H1 (cell line): ENCODE measurements at regions not wholly inside any gene's neighbourhood (a gene's known extent, or its start where the extent isn't known, plus 50 kb on each side); places are given as distances from the start of the nearest gene placed in this dataset.

ENCODE experiments used
- CTCF ChIA-PET: fragments of 300-600 bp; sonication (Branson Sonifier 250); formaldehyde crosslinking; loops from one replicate; lab custom pipeline; 2021; ENCODE audit not compliant: partially characterized antibody; lab: Charles Lee
- POLR2A ChIA-PET: fragments of 300-600 bp; sonication (Branson Sonifier 250); formaldehyde crosslinking; loops from one replicate; lab custom pipeline; 2021; ENCODE audit warnings: inconsistent platforms; ENCODE audit not compliant: partially characterized antibody; lab: Charles Lee
- DNase-seq, 2 experiments: peaks; one replicate each; pipeline versions ENCODE4 v3.0.0 to v3.0.0-alpha.2; 2010 to 2022; ENCODE audit warnings: low spot score in 2 of 2, low read depth in 1 of 2, mixed read lengths in 1 of 2
- FAIRE-seq: peaks from 2 replicates; lab custom pipeline; 2011; peaks lifted over from hg19 to GRCh38; lab: Jason Lieb, UNC
- H2AFZ ChIP-seq: 2 replicates; pipeline ENCODE4 v1.8.1; 2012; ENCODE audit warnings: low read length, inconsistent platforms
- H2AK5ac ChIP-seq: 2 replicates; pipeline ENCODE4 v1.6.1; 2013; ENCODE audit warnings: low read depth, low read length
- H2BK120ac ChIP-seq: replicated peaks from 2 replicates; pipeline ENCODE3; 2013; ENCODE audit warnings: low read depth, low read length, inconsistent platforms
- H2BK12ac ChIP-seq: 2 replicates; pipeline ENCODE4 v1.6.1; 2013; ENCODE audit warnings: low read depth, low read length
- H2BK15ac ChIP-seq: 2 replicates; pipeline ENCODE4 v1.6.1; 2013; ENCODE audit warnings: low read length
- H2BK20ac ChIP-seq: 2 replicates; pipeline ENCODE4 v1.6.1; 2013; ENCODE audit warnings: low read length
- H2BK5ac ChIP-seq: 2 replicates; pipeline ENCODE4 v1.6.1; 2013; ENCODE audit warnings: low read depth, low read length
- H3K14ac ChIP-seq: 2 replicates; pipeline ENCODE4 v1.6.1; 2013; ENCODE audit warnings: inconsistent platforms; ENCODE audit not compliant: insufficient read length
- H3K18ac ChIP-seq: 2 replicates; pipeline ENCODE4 v1.6.1; 2013; ENCODE audit warnings: low read length; ENCODE audit errors: extremely low read depth
- H3K23ac ChIP-seq: 2 replicates; pipeline ENCODE4 v1.6.1; 2013; ENCODE audit warnings: inconsistent platforms; ENCODE audit not compliant: insufficient read length
- H3K23me2 ChIP-seq: 2 replicates; pipeline ENCODE4 v1.6.1; 2013; ENCODE audit warnings: low read depth, low read length
- H3K27ac ChIP-seq: 2 replicates; pipeline ENCODE4 v1.6.1; 2011; ENCODE audit warnings: low read depth, low read length, inconsistent platforms
- H3K27me3 ChIP-seq, 4 experiments: replicated peaks in 1 of 4; 1 replicate in 1 of 4; 2 replicates in 3 of 4; pipeline versions ENCODE4 v1.6.1 to v1.8.1; 2011 to 2013; ENCODE audit warnings: low read length in 3 of 4, mild to moderate bottlenecking in 3 of 4, inconsistent platforms in 2 of 4, mixed read lengths in 2 of 4, moderate library complexity in 1 of 4; ENCODE audit not compliant: control insufficient read depth in 3 of 4, insufficient read depth in 3 of 4; ENCODE audit errors: extremely low read depth in 1 of 4
- H3K36me3 ChIP-seq, 4 experiments: 2 replicates each; pipeline versions ENCODE4 v1.6.1 to v1.8.1; 2011 to 2013; ENCODE audit warnings: mild to moderate bottlenecking in 4 of 4, low read length in 3 of 4, moderate library complexity in 2 of 4, control low read depth in 1 of 4, inconsistent platforms in 1 of 4; ENCODE audit not compliant: insufficient read depth in 4 of 4, control insufficient read depth in 2 of 4
- H3K4ac ChIP-seq: replicated peaks from 2 replicates; pipeline ENCODE3; 2013; ENCODE audit warnings: low read length, low read depth, mixed read lengths, inconsistent platforms; ENCODE audit not compliant: insufficient read length
- H3K4me1 ChIP-seq, 4 experiments: replicated peaks in 1 of 4; 1 replicate in 1 of 4; 2 replicates in 3 of 4; pipeline versions ENCODE4 v1.6.1 to v1.8.1; 2011 to 2013; ENCODE audit warnings: low read length in 3 of 4, inconsistent platforms in 2 of 4, mixed read lengths in 1 of 4; ENCODE audit not compliant: insufficient read depth in 4 of 4, control insufficient read depth in 3 of 4
- H3K4me2 ChIP-seq, 2 experiments: 2 replicates each; pipeline versions ENCODE4 v1.6.1 to v1.8.1; 2011 to 2013; ENCODE audit warnings: low read depth in 2 of 2, low read length in 2 of 2, control low read depth in 1 of 2, inconsistent platforms in 1 of 2, mild to moderate bottlenecking in 1 of 2; ENCODE audit not compliant: insufficient read depth in 1 of 2
- H3K4me3 ChIP-seq, 4 experiments: fragments of 200-600, 300-600 bp in 1 of 4; sonication (generic), shearing (Covaris generic), sonication (Bioruptor Twin) in 1 of 4; 2 replicates each; pipeline versions ENCODE4 v1.5.1 to v1.8.1; 2011 to 2016; ENCODE audit warnings: low read length in 4 of 4, low read depth in 3 of 4, control low read depth in 2 of 4, inconsistent platforms in 2 of 4, mild to moderate bottlenecking in 2 of 4, mixed read lengths in 1 of 4, moderate library complexity in 1 of 4; ENCODE audit not compliant: insufficient read depth in 2 of 4; ENCODE audit errors: extremely low read depth in 1 of 4
- H3K56ac ChIP-seq: replicated peaks from 2 replicates; pipeline ENCODE3; 2013; ENCODE audit warnings: low read depth, mild to moderate bottlenecking, mixed read lengths, low read length, inconsistent platforms; ENCODE audit not compliant: insufficient read length
- H3K79me1 ChIP-seq: 2 replicates; pipeline ENCODE4 v1.6.1; 2013; ENCODE audit warnings: low read depth, low read length, control low read depth
- H3K79me2 ChIP-seq, 2 experiments: 2 replicates each; pipeline versions ENCODE4 v1.6.1 to v1.8.1; 2012 to 2013; ENCODE audit warnings: low read length in 2 of 2, mild to moderate bottlenecking in 2 of 2, inconsistent platforms in 1 of 2; ENCODE audit not compliant: insufficient read depth in 2 of 2, control insufficient read depth in 1 of 2
- H3K9ac ChIP-seq, 4 experiments: replicated peaks in 1 of 4; 1 replicate in 1 of 4; 2 replicates in 3 of 4; pipeline versions ENCODE4 v1.6.1 to v1.8.1; 2011 to 2013; ENCODE audit warnings: low read depth in 3 of 4, low read length in 3 of 4, control low read depth in 2 of 4, mild to moderate bottlenecking in 2 of 4, moderate library complexity in 2 of 4, inconsistent platforms in 1 of 4; ENCODE audit errors: extremely low read depth in 1 of 4
- H3K9me3 ChIP-seq, 2 experiments: 2 replicates each; pipeline versions ENCODE4 v1.6.1 to v1.8.1; 2012 to 2013; ENCODE audit warnings: mild to moderate bottlenecking in 2 of 2, moderate library complexity in 2 of 2, control low read depth in 1 of 2, inconsistent platforms in 1 of 2, low read depth in 1 of 2, low read length in 1 of 2, mixed read lengths in 1 of 2; ENCODE audit not compliant: insufficient read depth in 2 of 2
- H4K20me1 ChIP-seq, 2 experiments: replicated peaks in 1 of 2; 2 replicates each; pipeline versions ENCODE3 to v1.8.1; 2011 to 2013; ENCODE audit warnings: inconsistent platforms in 2 of 2, low read length in 2 of 2, mild to moderate bottlenecking in 1 of 2; ENCODE audit not compliant: insufficient read depth in 2 of 2, control insufficient read depth in 1 of 2
- H4K5ac ChIP-seq: 2 replicates; pipeline ENCODE4 v1.6.1; 2013; ENCODE audit warnings: low read length, low read depth, mixed read lengths, inconsistent platforms; ENCODE audit not compliant: insufficient read length
- H4K8ac ChIP-seq: 2 replicates; pipeline ENCODE4 v1.8.0; 2013; ENCODE audit warnings: mild to moderate bottlenecking, moderate library complexity, low read length, inconsistent platforms; ENCODE audit not compliant: insufficient read depth; ENCODE audit errors: extremely low read depth
- H4K91ac ChIP-seq: replicated peaks from 2 replicates; pipeline ENCODE3; 2013; ENCODE audit warnings: low read length, mixed read lengths, inconsistent platforms; ENCODE audit not compliant: insufficient read length
- CBX8 ChIP-seq: fragments of 300-800, 300-1000 bp; sonication (generic); IDR thresholded peaks from 2 replicates; pipeline ENCODE4 v1.7.1; 2016; ENCODE audit warnings: low read depth, low read length, borderline replicate concordance
- HDAC2 ChIP-seq, 2 experiments: fragments of 300-600 bp in 1 of 2; sonication (generic) in 1 of 2; IDR thresholded peaks; 2 replicates each; pipeline ENCODE4 v1.6.1; 2011 to 2012; ENCODE audit warnings: low read depth in 2 of 2, low read length in 2 of 2, mild to moderate bottlenecking in 2 of 2, moderate library complexity in 2 of 2, borderline replicate concordance in 1 of 2, inconsistent platforms in 1 of 2
- KDM1A ChIP-seq: fragments of 200-600, 300-600 bp; sonication (generic); IDR thresholded peaks from 2 replicates; pipeline ENCODE4 v1.7.1; 2016; ENCODE audit warnings: mild to moderate bottlenecking, low read length, borderline replicate concordance
- RAD21 ChIP-seq, 2 experiments: IDR thresholded peaks in 1 of 2; conservative IDR thresholded peaks in 1 of 2; 2 replicates each; pipeline ENCODE4 v1.6.1; 2011; ENCODE audit warnings: low read depth in 2 of 2, low read length in 2 of 2, improper control_type of control experiment in 1 of 2, inconsistent platforms in 1 of 2, mild to moderate bottlenecking in 1 of 2, moderate library complexity in 1 of 2
- TBP ChIP-seq: IDR thresholded peaks from 2 replicates; pipeline ENCODE4 v1.6.1; 2011; ENCODE audit warnings: low read depth, low read length, improper control_type of control experiment
- WGBS, 2 experiments: shearing (Covaris generic) in 1 of 2; methylation state at CpG; one replicate each; pipeline versions ENCODE4 v1.1.6 to v1.1.7; 2013 to 2015; ENCODE audit warnings: low lambda C conversion rate in 2 of 2, mixed read lengths in 2 of 2, inconsistent platforms in 1 of 2, low coverage in 1 of 2, missing lambda C conversion rate in 1 of 2; ENCODE audit not compliant: insufficient replicate concordance in 2 of 2, insufficient coverage in 1 of 2, insufficient read length in 1 of 2; ENCODE audit errors: extremely low coverage in 1 of 2, missing lambda C conversion rate in 1 of 2; 5-methylcytosine and 5-hydroxymethylcytosine counted together
- TF ChIP-seq, protein P1 (sequence below): IDR thresholded peaks from 2 replicates; pipeline ENCODE4 v1.6.1; 2012; ENCODE audit warnings: inconsistent platforms

GRCh38 chr1:73662526-73662925 is 535.5 kb downstream of the LRRIQ3 start:
- Histone ChIP-seq H4K5ac (no peak overlapping the region), H4K20me1 (no peaks in the 10 kb centered on the region), H2BK12ac (no peak overlapping the region), H4K8ac (no peak overlapping the region), H2AFZ (no peak overlapping the region), H2BK120ac (no peak overlapping the region), H3K56ac (no peak overlapping the region), H2BK15ac (no peak overlapping the region), H3K18ac (no peak overlapping the region), H2AK5ac (no peak overlapping the region), H3K4me1 (no peaks in the 10 kb centered on the region), H3K9ac (no peak overlapping the region), H3K79me1 (no peaks in the 10 kb centered on the region), H3K23ac (no peak overlapping the region), H3K36me3 (no peaks in the 10 kb centered on the region), H2BK5ac (no peak overlapping the region), H3K4ac (no peak overlapping the region), H3K79me2 (no peaks in the 10 kb centered on the region), H3K4me2 (no peak overlapping the region), H3K9me3 (no peaks in the 10 kb centered on the region), H2BK20ac (no peak overlapping the region), H3K4me3 (no peak overlapping the region), H3K23me2 (no peaks in the 10 kb centered on the region; the same call in 1 of the 2 replicates), H3K27me3 (no peaks in the 10 kb centered on the region), H3K27ac (no peak overlapping the region), H4K91ac (no peak overlapping the region), H3K14ac (no peak overlapping the region)
- ChIA-PET POLR2A (no interaction called here), CTCF (no interaction called here)
- 80% methylated on average over 2 of the region's 2 CpGs; no CpG with 5 or more reads in 1 of the 2 experiments for WGBS, 2 experiments
- DNase-seq, result no peak
- TF ChIP-seq TBP, result no peak
- no peak for TF ChIP-seq HDAC2 (IDR thresholded peaks at IDR 0.05; ENCODE audit: borderline replicate concordance in 1 of 2, low read depth in 2 of 2, low read length in 2 of 2)
- TF ChIP-seq, protein P1, sequence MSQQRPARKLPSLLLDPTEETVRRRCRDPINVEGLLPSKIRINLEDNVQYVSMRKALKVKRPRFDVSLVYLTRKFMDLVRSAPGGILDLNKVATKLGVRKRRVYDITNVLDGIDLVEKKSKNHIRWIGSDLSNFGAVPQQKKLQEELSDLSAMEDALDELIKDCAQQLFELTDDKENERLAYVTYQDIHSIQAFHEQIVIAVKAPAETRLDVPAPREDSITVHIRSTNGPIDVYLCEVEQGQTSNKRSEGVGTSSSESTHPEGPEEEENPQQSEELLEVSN, result no peak
- no peak for TF ChIP-seq KDM1A
- no peak for TF ChIP-seq CBX8
- TF ChIP-seq RAD21 (IDR thresholded peaks at IDR 0.05 in 1 of 2, conservative IDR thresholded peaks at IDR 0.05 in 1 of 2; ENCODE audit: low read depth in 2 of 2, low read length in 2 of 2), result no peak
- FAIRE-seq, result no peak
